HEK293T (cell line): ENCODE measurements at regions not wholly inside any gene's neighbourhood (a gene's known extent, or its start where the extent isn't known, plus 50 kb on each side); places are given as distances from the start of the nearest gene placed in this dataset.

Experiments
- CTCF ChIA-PET: fragments of 350-600 bp; formaldehyde crosslinking; extraction: SDS; loops from one replicate; lab custom pipeline; 2021; ENCODE audit warnings: antibody characterized with exemption, inconsistent platforms; lab: Yijun Ruan, JAX
- POLR2A ChIA-PET: fragments of 350-600 bp; formaldehyde crosslinking; extraction: SDS; loops from one replicate; lab custom pipeline; 2020; ENCODE audit warnings: antibody characterized with exemption, inconsistent platforms; lab: Yijun Ruan, JAX
- DNase-seq: peaks from one replicate; pipeline ENCODE4 v3.0.0; 2012; ENCODE audit warnings: mixed read lengths; ENCODE audit errors: extremely low spot score
- ARNT ChIP-seq: fragments of 450-650 bp; IDR thresholded peaks from 2 replicates; pipeline ENCODE4 v1.6.1; 2017; ENCODE audit warnings: mild to moderate bottlenecking
- BHLHE40 ChIP-seq: fragments of 450-650 bp; IDR thresholded peaks from 2 replicates; pipeline ENCODE4 v1.6.1; 2016; ENCODE audit warnings: mild to moderate bottlenecking, moderate library complexity, borderline replicate concordance
- CTBP1 ChIP-seq: fragments of 450-650 bp; IDR thresholded peaks from 2 replicates; pipeline ENCODE4 v1.6.1; 2016; ENCODE audit warnings: borderline replicate concordance
- ELF4 ChIP-seq: fragments of 450-650 bp; IDR thresholded peaks from 2 replicates; pipeline ENCODE4 v1.6.1; 2017; ENCODE audit warnings: antibody characterized with exemption
- FOXA1 ChIP-seq: fragments of 450-650 bp; IDR thresholded peaks from 2 replicates; pipeline ENCODE4 v1.6.1; 2016; ENCODE audit warnings: mild to moderate bottlenecking
- FOXK2 ChIP-seq: fragments of 450-650 bp; IDR thresholded peaks from 2 replicates; pipeline ENCODE4 v1.6.1; 2016; ENCODE audit warnings: mild to moderate bottlenecking
- FOXM1 ChIP-seq: fragments of 450-650 bp; IDR thresholded peaks from 2 replicates; pipeline ENCODE4 v1.6.1; 2017; ENCODE audit warnings: mild to moderate bottlenecking, borderline replicate concordance
- HDGF ChIP-seq: fragments of 450-650 bp; IDR thresholded peaks from 2 replicates; pipeline ENCODE4 v1.6.1; 2017; ENCODE audit warnings: antibody characterized with exemption, borderline replicate concordance
- L3MBTL2 ChIP-seq: fragments of 450-650 bp; conservative IDR thresholded peaks from 2 replicates; pipeline ENCODE4 v1.6.1; 2016; ENCODE audit warnings: mild to moderate bottlenecking
- LEF1 ChIP-seq: fragments of 450-650 bp; IDR thresholded peaks from 2 replicates; pipeline ENCODE4 v1.6.1; 2017; ENCODE audit warnings: mild to moderate bottlenecking, borderline replicate concordance
- NFRKB ChIP-seq: fragments of 450-650 bp; IDR thresholded peaks from 2 replicates; pipeline ENCODE4 v1.6.1; 2016; ENCODE audit warnings: mild to moderate bottlenecking, moderate library complexity
- PKNOX1 ChIP-seq: fragments of 450-650 bp; IDR thresholded peaks from 2 replicates; pipeline ENCODE4 v1.6.1; 2016
- SP1 ChIP-seq: fragments of 450-650 bp; IDR thresholded peaks from 2 replicates; pipeline ENCODE4 v1.6.1; 2017
- SUZ12 ChIP-seq: fragments of 450-650 bp; IDR thresholded peaks from 2 replicates; pipeline ENCODE4 v1.6.1; 2016; ENCODE audit warnings: mild to moderate bottlenecking
- TARDBP ChIP-seq: fragments of 450-650 bp; IDR thresholded peaks from 2 replicates; pipeline ENCODE4 v1.6.1; 2016
- ZNF384 ChIP-seq: fragments of 450-650 bp; IDR thresholded peaks from 2 replicates; pipeline ENCODE4 v1.6.1; 2016

- POLR2A ChIA-PET = no interaction called here
- TF ChIP-seq NFRKB (no peak), FOXA1 (no peak), FOXK2 (no peak), CTBP1 (no peak), HDGF (no peak), SP1 (no peak), PKNOX1 (no peak), ELF4 (no peak), LEF1 (no peak)
- CTCF ChIA-PET = interaction anchor here (0.6 kb wide), 1 partner anchor 63 kb away, joined by 3 read pairs; no protein-coding TSS in a partner anchor
- DNase-seq = no peak
Measured at GRCh38 chr10:28796606-28797512, 119.5 kb downstream of the BAMBI start.

- ChIA-PET POLR2A (interaction anchor here (0.7 kb wide), 1 partner anchor 144 kb away, joined by 3 read pairs; no protein-coding TSS in a partner anchor), CTCF (interaction anchor here (0.6 to 0.7 kb wide), 2 partner anchors 64 to 110 kb away, joined by 3 read pairs; no protein-coding TSS in a partner anchor)
- DNase-seq = no peak
- TF ChIP-seq HDGF (no peak), ELF4 (no peak), NFRKB (no peak), FOXM1 (no peak), ZNF384 (no peak), SP1 (no peak), L3MBTL2 (no peak), ARNT (no peak), CTBP1 (no peak), FOXA1 (no peak), BHLHE40 (no peak), LEF1 (no peak)
Measured at GRCh38 chr10:28797904-28798371, 120.6 kb downstream of the BAMBI start.

- POLR2A ChIA-PET = no interaction called here
- DNase-seq = no peak
- no peak for TF ChIP-seq FOXA1
- CTCF ChIA-PET = no interaction called here
Measured at GRCh38 chr10:28798428-28798955, 121.2 kb downstream of the BAMBI start.

- ChIA-PET CTCF (no interaction called here), POLR2A (no interaction called here)
- no peak for DNase-seq
- TF ChIP-seq FOXK2 (no peak), CTBP1 (no peak), TARDBP (no peak), ELF4 (no peak), BHLHE40 (no peak), ARNT (no peak), PKNOX1 (no peak), SUZ12 (no peak), ZNF384 (no peak), LEF1 (no peak), FOXA1 (no peak), FOXM1 (no peak), SP1 (no peak), NFRKB (no peak), HDGF (no peak), L3MBTL2 (no peak)
Measured at GRCh38 chr10:28798964-28799363, 121.6 kb downstream of the BAMBI start.

- ChIA-PET POLR2A (no interaction called here), CTCF (no interaction called here)
- TF ChIP-seq HDGF (no peak), NFRKB (no peak), SUZ12 (no peak), ZNF384 (no peak)
- DNase-seq = no peak
Measured at GRCh38 chr10:28800144-28800543, 122.8 kb downstream of the BAMBI start.

GRCh38 chr10:28801247-28801646 is 123.9 kb downstream of the BAMBI start:
- TF ChIP-seq PKNOX1 = no peak
- no peak for TF ChIP-seq HDGF
- TF ChIP-seq NFRKB = no peak
- no peak for TF ChIP-seq SUZ12
- no peak for TF ChIP-seq CTBP1
- no peak for TF ChIP-seq ELF4
- TF ChIP-seq LEF1 = no peak
- TF ChIP-seq ARNT = no peak
- TF ChIP-seq TARDBP = no peak
- TF ChIP-seq FOXA1 = no peak
- no peak for TF ChIP-seq FOXM1
- no peak for TF ChIP-seq BHLHE40
- TF ChIP-seq ZNF384 = no peak
- ChIA-PET CTCF (no interaction called here), POLR2A (no interaction called here)
- no peak for DNase-seq
